Mucosa of descending colon (tissue), 3 donors: ENCODE measurements at regions not wholly inside any gene's neighbourhood (a gene's known extent, or its start where the extent isn't known, plus 50 kb on each side); places are given as distances from the start of the nearest gene placed in this dataset.

ENCODE experiments used
- ATAC-seq: fragments of 200-7000 bp; cut with Tn5 transposase; one replicate; pipeline ENCODE4 v1.9.1; 2020; ENCODE audit warnings: mild to moderate bottlenecking, moderate library complexity
- DNase-seq, 3 donors: peaks; one replicate each; pipeline ENCODE4 v3.0.0-alpha.2; 2020
- H3K36me3 ChIP-seq: fragments of 200-600 bp; one replicate; pipeline ENCODE4 v1.8.0; 2021; ENCODE audit warnings: low read depth, mild to moderate bottlenecking
- H3K4me1 ChIP-seq: fragments of 200-600 bp; one replicate; pipeline ENCODE4 v1.8.0; 2021; ENCODE audit warnings: low read depth, mild to moderate bottlenecking
- H3K4me3 ChIP-seq: fragments of 200-600 bp; one replicate; pipeline ENCODE4 v1.8.0; 2021; ENCODE audit warnings: mild to moderate bottlenecking
- H3K9me3 ChIP-seq: fragments of 200-600 bp; one replicate; pipeline ENCODE4 v1.8.0; 2021; ENCODE audit warnings: mild to moderate bottlenecking
- CTCF ChIP-seq: fragments of 200-600 bp; IDR thresholded peaks from one replicate; pipeline ENCODE4 v1.8.0; 2022; ENCODE audit warnings: antibody characterized with exemption, mild to moderate bottlenecking
- intact Hi-C, 2 donors: fragments of 100-400 bp; cut with DNase I in 1 of 2; cut with micrococcal nuclease in 1 of 2; formaldehyde crosslinking; loops; one replicate each; pipeline versions ENCODE4 v1.11.0 to v1.11.1; 2022; cut with DNase I, micrococcal nuclease
- donor health status: DM: no; HTN: no; CAD: no; lungs with moderate emphysema.
- donor health status: DM: no; HTN: no; CAD: no.
- donor health status: DM: no; HTN: yes; CAD: no.

DNA sequence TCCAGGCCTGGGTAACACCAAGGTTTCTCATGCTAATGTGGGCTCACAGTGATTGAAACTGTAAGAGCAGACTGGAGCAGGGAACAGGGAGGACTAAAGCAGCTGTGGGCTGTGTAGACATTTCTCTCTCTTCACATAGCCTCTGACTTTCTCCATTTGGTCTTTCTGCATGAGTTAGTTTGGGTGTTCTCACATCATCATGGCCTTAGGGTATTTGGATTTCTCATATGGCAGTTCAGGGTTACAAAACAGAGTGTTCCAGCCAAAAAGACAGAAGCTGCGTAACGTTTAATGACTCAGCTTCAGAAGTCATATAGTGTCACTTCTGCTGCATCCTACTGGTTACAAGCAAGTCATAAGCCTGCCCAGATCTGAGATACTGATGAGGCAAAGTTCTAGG lies 52.0 kb upstream of the OSBPL8 start:
- Histone ChIP-seq H3K9me3 (no peaks in the 10 kb centered on the region), H3K36me3 (no peaks in the 10 kb centered on the region), H3K4me3 (no peak overlapping the region), H3K4me1 (no peaks in the 10 kb centered on the region)
- intact Hi-C loops: no loop called here
- peak; percentile 12 for ATAC-seq
- DNase-seq: no peak
- TF ChIP-seq CTCF: no peak

DNA sequence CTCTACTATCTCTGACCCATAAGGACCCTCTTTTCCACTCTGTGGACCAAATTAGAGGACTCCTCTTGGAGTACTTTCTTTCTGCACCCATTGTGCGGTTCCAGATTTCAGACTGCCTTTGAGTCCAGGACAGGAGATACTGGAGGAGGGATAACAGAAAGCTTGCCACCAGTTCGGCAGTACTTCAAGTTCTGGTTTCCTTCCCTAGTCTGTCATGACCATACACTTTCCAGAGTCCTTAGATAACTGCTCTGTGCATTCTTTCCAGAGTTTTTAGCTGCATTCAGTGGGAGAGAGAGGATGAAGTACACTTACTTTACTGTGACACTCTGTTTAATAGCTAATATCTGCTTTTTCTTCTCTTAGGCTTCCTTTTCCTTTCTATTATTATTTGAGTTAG lies 54.8 kb upstream of the OSBPL8 start:
- TF ChIP-seq CTCF: no peak
- ATAC-seq (no peak), DNase-seq (no peak)
- Histone ChIP-seq H3K4me3 (no peak overlapping the region), H3K36me3 (no peaks in the 10 kb centered on the region), H3K9me3 (no peaks in the 10 kb centered on the region), H3K4me1 (no peaks in the 10 kb centered on the region)
- intact Hi-C loops: no loop called here

DNA sequence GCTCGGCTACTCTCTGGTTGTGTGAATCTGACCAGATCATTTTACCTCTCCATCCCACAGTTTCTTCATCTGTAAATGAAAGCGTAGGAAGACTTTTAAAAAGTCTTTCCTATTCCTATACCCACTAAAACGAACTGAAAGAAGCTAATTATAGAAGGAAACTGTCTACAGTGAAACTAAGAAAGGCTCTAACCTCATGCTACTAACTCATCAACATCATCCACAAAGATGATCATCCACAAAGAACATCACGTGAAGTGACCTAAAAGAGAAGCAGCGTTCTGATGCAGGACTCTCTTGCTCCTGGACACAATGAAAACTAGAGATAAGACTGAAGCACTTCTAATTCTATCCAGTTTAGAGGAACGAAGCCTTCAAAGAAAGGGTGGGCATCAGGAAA lies 58.5 kb upstream of the OSBPL8 start:
- Histone ChIP-seq H3K9me3 (no peaks in the 10 kb centered on the region), H3K4me1 (peaks cover 6% of the 10 kb centered on the region), H3K36me3 (no peaks in the 10 kb centered on the region), H3K4me3 (no peak overlapping the region)
- ATAC-seq: no peak
- no peak for DNase-seq
- intact Hi-C loops: no loop called here
- TF ChIP-seq CTCF: no peak

- intact Hi-C loops: loop anchor here (5.0 to 10.0 kb wide), 2 partner anchors 171 to 393 kb away; no protein-coding TSS in a partner anchor
- DNase-seq: peak in 2 of 3 donors; percentile 55 to 86
- Histone ChIP-seq H3K36me3 (no peaks in the 10 kb centered on the region), H3K9me3 (no peaks in the 10 kb centered on the region), H3K4me1 (peaks cover 6% of the 10 kb centered on the region), H3K4me3 (no peak overlapping the region)
- peak; percentile 85 for TF ChIP-seq CTCF
- peak; percentile 94 for ATAC-seq
Measured at GRCh38 chr12:76621582-76622024, 62.0 kb upstream of the OSBPL8 start.

DNA sequence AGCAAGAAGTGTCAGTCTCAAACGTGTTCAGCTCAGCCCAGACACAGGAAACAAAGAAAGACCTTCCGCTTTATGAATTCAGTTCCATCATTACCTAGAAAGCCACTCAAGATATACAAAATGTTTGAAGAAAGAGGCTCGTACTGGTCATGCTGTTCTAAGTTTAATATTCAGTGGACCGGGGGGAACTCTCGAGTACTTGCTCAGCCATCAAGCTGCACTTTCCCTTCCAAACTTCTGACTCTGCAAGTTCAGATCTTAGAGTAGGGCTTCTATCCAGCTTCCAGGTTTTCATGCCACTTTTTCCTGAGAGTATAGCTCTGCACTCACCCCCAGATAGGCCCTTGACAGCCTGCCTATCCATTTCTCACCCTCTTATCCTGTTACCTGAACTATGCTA lies 62.8 kb upstream of the OSBPL8 start:
- no peaks in the 10 kb centered on the region for H3K36me3 ChIP-seq
- intact Hi-C loops: loop anchor here (5.0 to 10.0 kb wide), 2 partner anchors 170 to 392 kb away; no protein-coding TSS in a partner anchor
- peaks cover 6% of the 10 kb centered on the region for H3K4me1 ChIP-seq
- TF ChIP-seq CTCF: no peak
- ATAC-seq: no peak
- DNase-seq: no peak
- H3K4me3 ChIP-seq: no peak overlapping the region
- no peaks in the 10 kb centered on the region for H3K9me3 ChIP-seq

DNA sequence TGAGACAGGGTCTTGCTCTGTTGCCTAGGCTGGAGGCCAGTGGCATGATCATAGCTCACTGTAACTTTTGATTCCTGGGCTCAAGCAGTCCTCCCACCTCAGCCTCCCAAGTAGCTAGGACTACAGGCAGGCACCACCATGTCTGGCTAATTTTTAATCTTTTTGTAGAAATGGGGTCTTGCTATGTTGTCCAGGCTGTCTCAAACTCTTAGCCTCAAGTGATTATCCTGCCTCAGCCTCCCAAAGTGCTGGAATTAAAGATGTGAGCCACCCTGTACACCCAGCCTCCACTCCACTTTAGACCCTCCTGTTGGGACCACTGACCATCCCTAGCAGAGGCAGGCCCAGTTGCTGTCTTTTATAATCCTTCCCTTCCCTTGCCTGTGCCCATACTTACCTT lies 63.3 kb upstream of the OSBPL8 start:
- Histone ChIP-seq H3K4me1 (peaks cover 6% of the 10 kb centered on the region), H3K9me3 (no peaks in the 10 kb centered on the region), H3K4me3 (no peak overlapping the region), H3K36me3 (no peaks in the 10 kb centered on the region)
- ATAC-seq: no peak
- intact Hi-C loops: loop anchor here (5.0 to 10.0 kb wide), 2 partner anchors 169 to 392 kb away; no protein-coding TSS in a partner anchor
- no peak for DNase-seq
- no peak for TF ChIP-seq CTCF
